HEK293T (cell line): ENCODE measurements at regions not wholly inside any gene's neighbourhood (a gene's known extent, or its start where the extent isn't known, plus 50 kb on each side); places are given as distances from the start of the nearest gene placed in this dataset.
A peak's percentile ranks its signal among the peaks of the same experiment; 100 is the strongest.

Source experiments
- CTCF ChIA-PET: fragments of 350-600 bp; formaldehyde crosslinking; extraction: SDS; loops from one replicate; lab custom pipeline; 2021; ENCODE audit warnings: antibody characterized with exemption, inconsistent platforms; lab: Yijun Ruan, JAX
- POLR2A ChIA-PET: fragments of 350-600 bp; formaldehyde crosslinking; extraction: SDS; loops from one replicate; lab custom pipeline; 2020; ENCODE audit warnings: antibody characterized with exemption, inconsistent platforms; lab: Yijun Ruan, JAX
- DNase-seq: peaks from one replicate; pipeline ENCODE4 v3.0.0; 2012; ENCODE audit warnings: mixed read lengths; ENCODE audit errors: extremely low spot score
- ARNT ChIP-seq: fragments of 450-650 bp; IDR thresholded peaks from 2 replicates; pipeline ENCODE4 v1.6.1; 2017; ENCODE audit warnings: mild to moderate bottlenecking
- BHLHE40 ChIP-seq: fragments of 450-650 bp; IDR thresholded peaks from 2 replicates; pipeline ENCODE4 v1.6.1; 2016; ENCODE audit warnings: mild to moderate bottlenecking, moderate library complexity, borderline replicate concordance
- CTBP1 ChIP-seq: fragments of 450-650 bp; IDR thresholded peaks from 2 replicates; pipeline ENCODE4 v1.6.1; 2016; ENCODE audit warnings: borderline replicate concordance
- ELF4 ChIP-seq: fragments of 450-650 bp; IDR thresholded peaks from 2 replicates; pipeline ENCODE4 v1.6.1; 2017; ENCODE audit warnings: antibody characterized with exemption
- FOXA1 ChIP-seq: fragments of 450-650 bp; IDR thresholded peaks from 2 replicates; pipeline ENCODE4 v1.6.1; 2016; ENCODE audit warnings: mild to moderate bottlenecking
- FOXK2 ChIP-seq: fragments of 450-650 bp; IDR thresholded peaks from 2 replicates; pipeline ENCODE4 v1.6.1; 2016; ENCODE audit warnings: mild to moderate bottlenecking
- FOXM1 ChIP-seq: fragments of 450-650 bp; IDR thresholded peaks from 2 replicates; pipeline ENCODE4 v1.6.1; 2017; ENCODE audit warnings: mild to moderate bottlenecking, borderline replicate concordance
- HDGF ChIP-seq: fragments of 450-650 bp; IDR thresholded peaks from 2 replicates; pipeline ENCODE4 v1.6.1; 2017; ENCODE audit warnings: antibody characterized with exemption, borderline replicate concordance
- L3MBTL2 ChIP-seq: fragments of 450-650 bp; conservative IDR thresholded peaks from 2 replicates; pipeline ENCODE4 v1.6.1; 2016; ENCODE audit warnings: mild to moderate bottlenecking
- LEF1 ChIP-seq: fragments of 450-650 bp; IDR thresholded peaks from 2 replicates; pipeline ENCODE4 v1.6.1; 2017; ENCODE audit warnings: mild to moderate bottlenecking, borderline replicate concordance
- NFRKB ChIP-seq: fragments of 450-650 bp; IDR thresholded peaks from 2 replicates; pipeline ENCODE4 v1.6.1; 2016; ENCODE audit warnings: mild to moderate bottlenecking, moderate library complexity
- PKNOX1 ChIP-seq: fragments of 450-650 bp; IDR thresholded peaks from 2 replicates; pipeline ENCODE4 v1.6.1; 2016
- SP1 ChIP-seq: fragments of 450-650 bp; IDR thresholded peaks from 2 replicates; pipeline ENCODE4 v1.6.1; 2017
- SUZ12 ChIP-seq: fragments of 450-650 bp; IDR thresholded peaks from 2 replicates; pipeline ENCODE4 v1.6.1; 2016; ENCODE audit warnings: mild to moderate bottlenecking
- TARDBP ChIP-seq: fragments of 450-650 bp; IDR thresholded peaks from 2 replicates; pipeline ENCODE4 v1.6.1; 2016
- ZNF384 ChIP-seq: fragments of 450-650 bp; IDR thresholded peaks from 2 replicates; pipeline ENCODE4 v1.6.1; 2016

- no peak for DNase-seq
- POLR2A ChIA-PET = no interaction called here
- TF ChIP-seq BHLHE40 (no peak), SUZ12 (no peak), FOXM1 (no peak), NFRKB (no peak), TARDBP (no peak), SP1 (no peak), PKNOX1 (no peak), ELF4 (no peak), ARNT (no peak), CTBP1 (no peak), ZNF384 (no peak), FOXK2 (no peak), LEF1 (no peak), HDGF (no peak), L3MBTL2 (no peak)
- CTCF ChIA-PET = no interaction called here
Measured at GRCh38 chr2:172276961-172277360, 150.4 kb upstream of the ITGA6 start.

GRCh38 chr2:172278667-172279066, 148.7 kb upstream of the ITGA6 start:
- ChIA-PET CTCF (no interaction called here), POLR2A (no interaction called here)
- no peak for DNase-seq
- TF ChIP-seq PKNOX1 (peak; percentile 65), NFRKB (no peak)

- DNase-seq = no peak
- TF ChIP-seq ZNF384 (no peak), SUZ12 (no peak), LEF1 (no peak), FOXM1 (no peak), BHLHE40 (no peak), FOXK2 (no peak), TARDBP (no peak), CTBP1 (no peak), L3MBTL2 (no peak)
- ChIA-PET POLR2A (no interaction called here), CTCF (no interaction called here)
Measured at GRCh38 chr2:172279214-172279613, 148.2 kb upstream of the ITGA6 start.

- POLR2A ChIA-PET = no interaction called here
- TF ChIP-seq ELF4 = no peak
- TF ChIP-seq ARNT = no peak
- TF ChIP-seq PKNOX1 = no peak
- no peak for TF ChIP-seq CTBP1
- TF ChIP-seq TARDBP = no peak
- TF ChIP-seq FOXM1 = no peak
- no peak for TF ChIP-seq L3MBTL2
- TF ChIP-seq ZNF384 = no peak
- no peak for TF ChIP-seq BHLHE40
- TF ChIP-seq SUZ12 = no peak
- TF ChIP-seq LEF1 = no peak
- no peak for TF ChIP-seq SP1
- TF ChIP-seq NFRKB = no peak
- no peak for TF ChIP-seq FOXA1
- no peak for TF ChIP-seq FOXK2
- no peak for TF ChIP-seq HDGF
- DNase-seq = no peak
- CTCF ChIA-PET = no interaction called here
Measured at GRCh38 chr2:172279813-172280212, 147.6 kb upstream of the ITGA6 start.

- ChIA-PET CTCF (interaction anchor here (0.8 to 1.5 kb wide), 2 partner anchors 25 to 181 kb away, joined by 3 to 5 read pairs; no protein-coding TSS in a partner anchor), POLR2A (interaction anchor here (0.5 kb wide), 1 partner anchor 292 kb away, joined by 4 read pairs; no protein-coding TSS in a partner anchor)
- TF ChIP-seq NFRKB (no peak), BHLHE40 (no peak), SP1 (no peak), TARDBP (no peak), L3MBTL2 (no peak), HDGF (no peak), ARNT (no peak), ELF4 (no peak), CTBP1 (no peak), PKNOX1 (no peak), LEF1 (no peak), FOXM1 (no peak)
- no peak for DNase-seq
Measured at GRCh38 chr2:172280571-172281361, 146.6 kb upstream of the ITGA6 start.
